H9 (cell line): ENCODE measurements at regions not wholly inside any gene's neighbourhood (a gene's known extent, or its start where the extent isn't known, plus 50 kb on each side); places are given as distances from the start of the nearest gene placed in this dataset.

Source experiments
- DNase-seq: peaks from one replicate; pipeline ENCODE4 v3.0.0-alpha.2; 2017
- H2AFZ ChIP-seq: one replicate; pipeline ENCODE4 v1.6.1; 2013; ENCODE audit warnings: mild to moderate bottlenecking, low read length, control low read depth, moderate library complexity
- H2AK5ac ChIP-seq: 2 replicates; pipeline ENCODE4 v1.6.1; 2013; ENCODE audit warnings: low read length, control low read depth, mixed read lengths; ENCODE audit not compliant: insufficient read length
- H2BK120ac ChIP-seq: one replicate; pipeline ENCODE4 v1.6.1; 2013; ENCODE audit warnings: low read depth, mild to moderate bottlenecking, low read length, control low read depth, inconsistent platforms; ENCODE audit not compliant: poor library complexity, severe bottlenecking
- H2BK12ac ChIP-seq: 2 replicates; pipeline ENCODE4 v1.6.1; 2013; ENCODE audit warnings: low read length, control low read depth, mixed read lengths, low read depth; ENCODE audit not compliant: insufficient read length
- H2BK15ac ChIP-seq: 2 replicates; pipeline ENCODE4 v1.6.1; 2013; ENCODE audit warnings: low read depth, low read length, control low read depth
- H2BK20ac ChIP-seq: one replicate; pipeline ENCODE4 v1.6.1; 2013; ENCODE audit warnings: low read depth, mild to moderate bottlenecking, low read length, control low read depth, inconsistent platforms; ENCODE audit not compliant: poor library complexity, severe bottlenecking
- H2BK5ac ChIP-seq: 2 replicates; pipeline ENCODE4 v1.6.1; 2013; ENCODE audit warnings: low read length, control low read depth, mixed read lengths; ENCODE audit not compliant: insufficient read length
- H3K14ac ChIP-seq: 2 replicates; pipeline ENCODE4 v1.6.1; 2013; ENCODE audit warnings: low read length, control low read depth; ENCODE audit not compliant: insufficient read depth
- H3K18ac ChIP-seq: 2 replicates; pipeline ENCODE4 v1.6.1; 2013; ENCODE audit warnings: low read depth, mild to moderate bottlenecking, mixed read lengths, low read length, control low read depth; ENCODE audit not compliant: insufficient read length
- H3K23ac ChIP-seq: 2 replicates; pipeline ENCODE4 v1.6.1; 2013; ENCODE audit warnings: low read length, control low read depth, mixed read lengths, low read depth; ENCODE audit not compliant: insufficient read length
- H3K23me2 ChIP-seq: 2 replicates; pipeline ENCODE4 v1.6.1; 2013; ENCODE audit warnings: low read depth, mild to moderate bottlenecking, mixed read lengths, low read length, control low read depth; ENCODE audit not compliant: insufficient read length, poor library complexity, severe bottlenecking
- H3K27ac ChIP-seq: 2 replicates; pipeline ENCODE4 v1.5.1; 2013; ENCODE audit warnings: low read length, control low read depth, mixed read lengths, low read depth; ENCODE audit not compliant: insufficient read length
- H3K27me3 ChIP-seq: 2 replicates; pipeline ENCODE4 v1.6.1; 2013; ENCODE audit warnings: low read length, control low read depth, inconsistent platforms; ENCODE audit not compliant: insufficient read depth
- H3K4ac ChIP-seq: 2 replicates; pipeline ENCODE4 v1.6.1; 2013; ENCODE audit warnings: low read depth, mild to moderate bottlenecking, control low read depth, inconsistent platforms, low read length, moderate library complexity
- H3K4me1 ChIP-seq: 2 replicates; pipeline ENCODE4 v1.6.1; 2013; ENCODE audit warnings: low read length, control low read depth, inconsistent platforms; ENCODE audit not compliant: insufficient read depth
- H3K4me2 ChIP-seq: 2 replicates; pipeline ENCODE4 v1.6.1; 2013; ENCODE audit warnings: low read length, control low read depth, mixed read lengths; ENCODE audit not compliant: insufficient read length, insufficient read depth
- H3K56ac ChIP-seq: 2 replicates; pipeline ENCODE4 v1.6.1; 2013; ENCODE audit warnings: low read depth, mild to moderate bottlenecking, mixed read lengths, low read length, control low read depth; ENCODE audit not compliant: insufficient read length
- H3K79me1 ChIP-seq: 2 replicates; pipeline ENCODE4 v1.6.1; 2013; ENCODE audit warnings: low read depth, mild to moderate bottlenecking, moderate library complexity, low read length, control low read depth, inconsistent platforms; ENCODE audit not compliant: insufficient read depth, poor library complexity, severe bottlenecking
- H3K79me2 ChIP-seq: 2 replicates; pipeline ENCODE4 v1.6.1; 2013; ENCODE audit warnings: low read length, control low read depth, inconsistent platforms; ENCODE audit not compliant: insufficient read depth
- H3K9ac ChIP-seq: 2 replicates; pipeline ENCODE4 v1.6.1; 2013; ENCODE audit warnings: low read length, control low read depth, mixed read lengths; ENCODE audit not compliant: insufficient read length; ENCODE audit errors: extremely low read depth
- H3K9me3 ChIP-seq: one replicate; pipeline ENCODE4 v1.6.1; 2013; ENCODE audit warnings: low read depth, low read length, inconsistent platforms; ENCODE audit not compliant: control insufficient read depth
- H3T11ph ChIP-seq: one replicate; pipeline ENCODE4 v1.6.1; 2013; ENCODE audit warnings: mild to moderate bottlenecking, low read length, control low read depth, inconsistent platforms
- H4K20me1 ChIP-seq: one replicate; pipeline ENCODE4 v1.6.1; 2013; ENCODE audit not compliant: control insufficient read depth, insufficient read length, insufficient read depth
- H4K5ac ChIP-seq: 2 replicates; pipeline ENCODE4 v1.6.1; 2013; ENCODE audit warnings: low read depth, mild to moderate bottlenecking, mixed read lengths, low read length, control low read depth; ENCODE audit not compliant: insufficient read length
- H4K8ac ChIP-seq: replicated peaks from 2 replicates; pipeline ENCODE4 v1.6.1; 2013; ENCODE audit warnings: low read length, control low read depth, mixed read lengths, low read depth; ENCODE audit not compliant: insufficient read length
- H4K91ac ChIP-seq: 2 replicates; pipeline ENCODE4 v1.6.1; 2013; ENCODE audit warnings: low read depth, mild to moderate bottlenecking, moderate library complexity, mixed read lengths, low read length, control low read depth; ENCODE audit not compliant: insufficient read length
- H3K27ac Mint-ChIP-seq, 3 experiments: 2 replicates in 2 of 3; 3 replicates in 1 of 3; pipeline ENCODE4 v1.8.0; 2020 to 2021; ENCODE audit warnings: mixed read lengths in 3 of 3, mild to moderate bottlenecking in 1 of 3, moderate library complexity in 1 of 3
- H3K27me3 Mint-ChIP-seq: 2 replicates; pipeline ENCODE4 v1.8.0; 2021; ENCODE audit warnings: low read depth, mild to moderate bottlenecking, moderate library complexity, mixed read lengths
- H3K36me3 Mint-ChIP-seq, 3 experiments: 2 replicates in 2 of 3; 3 replicates in 1 of 3; pipeline ENCODE4 v1.8.0; 2020 to 2021; ENCODE audit warnings: low read depth in 3 of 3, mixed read lengths in 3 of 3; ENCODE audit not compliant: insufficient read depth in 1 of 3
- H3K4me1 Mint-ChIP-seq, 2 experiments: 2 replicates each; pipeline ENCODE4 v1.8.0; 2020; ENCODE audit warnings: mixed read lengths in 2 of 2
- H3K4me3 Mint-ChIP-seq, 2 experiments: 2 replicates in 1 of 2; 3 replicates in 1 of 2; pipeline ENCODE4 v1.8.0; 2020 to 2021; ENCODE audit warnings: mild to moderate bottlenecking in 2 of 2, mixed read lengths in 2 of 2, moderate library complexity in 1 of 2
- H3K9me3 Mint-ChIP-seq, 2 experiments: 2 replicates in 1 of 2; 3 replicates in 1 of 2; pipeline ENCODE4 v1.8.0; 2020; ENCODE audit warnings: mild to moderate bottlenecking in 2 of 2, mixed read lengths in 2 of 2, moderate library complexity in 1 of 2
- WGBS: extraction: QIAGEN DNeasy Blood & Tissue Kit; methylation state at CpG from one replicate; pipeline ENCODE4 v1.1.7; 2013; ENCODE audit warnings: missing lambda C conversion rate, low lambda C conversion rate, mixed read lengths; ENCODE audit not compliant: insufficient read length; ENCODE audit errors: extremely low coverage; 5-methylcytosine and 5-hydroxymethylcytosine counted together
- TF ChIP-seq, protein P1 (sequence below): fragments of 200-600 bp; sonication (generic); conservative IDR thresholded peaks from 3 replicates; pipeline ENCODE4 v1.8.0; 2021; ENCODE audit warnings: antibody characterized with exemption, mild to moderate bottlenecking

DNA sequence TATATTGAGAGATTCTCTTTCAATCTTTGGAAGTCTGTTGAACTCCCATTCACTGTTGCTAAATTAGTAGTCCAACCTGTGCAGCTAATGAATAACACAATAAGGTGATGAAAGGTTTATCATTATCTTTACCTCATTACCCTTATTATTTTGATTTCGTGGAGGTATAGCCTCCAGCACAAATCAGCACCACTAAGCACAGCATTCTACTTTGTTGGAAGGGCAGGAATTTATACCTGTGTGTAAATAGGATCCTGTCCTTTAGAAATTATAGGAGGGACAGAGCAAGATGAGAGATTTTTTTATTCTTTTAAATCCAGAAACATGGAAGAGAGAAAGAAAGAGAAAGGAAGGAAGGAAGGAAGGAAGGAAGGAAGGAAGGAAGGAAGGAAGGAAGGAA is 454.1 kb downstream of the PDGFC start:
- WGBS, result no CpG with 5 or more reads among the region's 1 CpG
- Histone ChIP-seq H2BK5ac (no peak overlapping the region), H3K9me3 (no peaks in the 10 kb centered on the region), H3K79me1 (no peaks in the 10 kb centered on the region), H2BK120ac (no peak overlapping the region), H3K4me2 (no peak overlapping the region), H3K4me1 (no peaks in the 10 kb centered on the region), H3K9ac (no peak overlapping the region), H3K27ac (no peak overlapping the region), H3T11ph (no peak overlapping the region), H2BK20ac (no peak overlapping the region), H3K23me2 (no peaks in the 10 kb centered on the region), H4K91ac (no peak overlapping the region), H2AK5ac (no peak overlapping the region), H3K23ac (no peak overlapping the region), H2AFZ (no peak overlapping the region), H2BK12ac (no peak overlapping the region), H2BK15ac (no peak overlapping the region), H4K20me1 (no peaks in the 10 kb centered on the region), H3K27me3 (no peaks in the 10 kb centered on the region), H4K8ac (no peak overlapping the region), H3K14ac (no peak overlapping the region), H3K18ac (no peak overlapping the region), H4K5ac (no peak overlapping the region), H3K4ac (no peak overlapping the region), H3K56ac (no peak overlapping the region), H3K79me2 (no peaks in the 10 kb centered on the region)
- TF ChIP-seq, protein P1, sequence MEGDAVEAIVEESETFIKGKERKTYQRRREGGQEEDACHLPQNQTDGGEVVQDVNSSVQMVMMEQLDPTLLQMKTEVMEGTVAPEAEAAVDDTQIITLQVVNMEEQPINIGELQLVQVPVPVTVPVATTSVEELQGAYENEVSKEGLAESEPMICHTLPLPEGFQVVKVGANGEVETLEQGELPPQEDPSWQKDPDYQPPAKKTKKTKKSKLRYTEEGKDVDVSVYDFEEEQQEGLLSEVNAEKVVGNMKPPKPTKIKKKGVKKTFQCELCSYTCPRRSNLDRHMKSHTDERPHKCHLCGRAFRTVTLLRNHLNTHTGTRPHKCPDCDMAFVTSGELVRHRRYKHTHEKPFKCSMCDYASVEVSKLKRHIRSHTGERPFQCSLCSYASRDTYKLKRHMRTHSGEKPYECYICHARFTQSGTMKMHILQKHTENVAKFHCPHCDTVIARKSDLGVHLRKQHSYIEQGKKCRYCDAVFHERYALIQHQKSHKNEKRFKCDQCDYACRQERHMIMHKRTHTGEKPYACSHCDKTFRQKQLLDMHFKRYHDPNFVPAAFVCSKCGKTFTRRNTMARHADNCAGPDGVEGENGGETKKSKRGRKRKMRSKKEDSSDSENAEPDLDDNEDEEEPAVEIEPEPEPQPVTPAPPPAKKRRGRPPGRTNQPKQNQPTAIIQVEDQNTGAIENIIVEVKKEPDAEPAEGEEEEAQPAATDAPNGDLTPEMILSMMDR, result no peak
- H3K36me3 Mint-ChIP-seq, result no peaks in the 10 kb centered on the region
- H3K9me3 Mint-ChIP-seq, result no peaks in the 10 kb centered on the region
- DNase-seq, result no peak
- H3K4me1 Mint-ChIP-seq, result peaks cover 0 to 4% of the 10 kb centered on the region in 2 experiments; a peak in 1 of 4 replicates
- H3K4me3 Mint-ChIP-seq, result no peak overlapping the region
- H3K27ac Mint-ChIP-seq, result no peak overlapping the region
- H3K27me3 Mint-ChIP-seq, result no peaks in the 10 kb centered on the region
